ENCODE measurements at regions not wholly inside any gene's neighbourhood (a gene's known extent, or its start where the extent isn't known, plus 50 kb on each side); places are given as distances from the start of the nearest gene placed in this dataset.

- H3K4me1 ChIP-seq, result no peaks in the 10 kb centered on the region
- TF ChIP-seq CTCF (IDR thresholded peaks at IDR 0.05), result no peak
- no peak for DNase-seq (ENCODE audit: low spot score in 2 of 2)
- no peaks in the 10 kb centered on the region for H3K27me3 ChIP-seq
- no peaks in the 10 kb centered on the region for H3K36me3 ChIP-seq
- H3K27ac ChIP-seq, result no peak overlapping the region
- no peaks in the 10 kb centered on the region for H3K9me3 ChIP-seq
- intact Hi-C loops (cut with DNase I), result no loop called here
- H3K4me3 ChIP-seq, result no peak overlapping the region
These were observed 110.8 kb upstream of the IGF1R start for GRCh38 chr15:98537516-98538060.

GRCh38 chr15:98541519-98541918 lies 106.8 kb upstream of the IGF1R start:
- intact Hi-C loops (cut with DNase I), result no loop called here
- H3K4me1 ChIP-seq, result no peaks in the 10 kb centered on the region
- no peak for DNase-seq (ENCODE audit: low spot score in 2 of 2)

GRCh38 chr15:98543237-98543636 lies 105.1 kb upstream of the IGF1R start:
- intact Hi-C loops (cut with DNase I), result no loop called here
- no peak for DNase-seq (ENCODE audit: low spot score in 2 of 2)
- Histone ChIP-seq H3K27me3 (no peaks in the 10 kb centered on the region), H3K36me3 (no peaks in the 10 kb centered on the region), H3K27ac (no peak overlapping the region), H3K4me3 (no peak overlapping the region), H3K4me1 (peaks cover 0 to 4% of the 10 kb centered on the region in 2 donors), H3K9me3 (no peaks in the 10 kb centered on the region)
- TF ChIP-seq CTCF (IDR thresholded peaks at IDR 0.05), result no peak

More at GRCh38 chr15:98541519-98541918, 106.8 kb upstream of the IGF1R start:
- Histone ChIP-seq H3K36me3 (no peaks in the 10 kb centered on the region), H3K9me3 (no peaks in the 10 kb centered on the region), H3K27ac (no peak overlapping the region), H3K4me3 (no peak overlapping the region), H3K27me3 (no peaks in the 10 kb centered on the region)
- TF ChIP-seq CTCF (IDR thresholded peaks at IDR 0.05), result no peak

- Histone ChIP-seq H3K36me3 (no peaks in the 10 kb centered on the region), H3K4me3 (no peak overlapping the region), H3K27ac (no peak overlapping the region), H3K4me1 (peaks cover 0 to 4% of the 10 kb centered on the region in 2 donors), H3K9me3 (no peaks in the 10 kb centered on the region), H3K27me3 (no peaks in the 10 kb centered on the region)
- DNase-seq (ENCODE audit: low spot score in 2 of 2), result no peak
- TF ChIP-seq CTCF (IDR thresholded peaks at IDR 0.05), result no peak
- intact Hi-C loops (cut with DNase I), result loop anchor here (5.0 kb wide), 1 partner anchor 39 kb away; no protein-coding TSS in a partner anchor
These were observed 102.0 kb upstream of the IGF1R start for GRCh38 chr15:98546329-98546728.

GRCh38 chr15:98547275-98547674 lies 101.1 kb upstream of the IGF1R start:
- Histone ChIP-seq H3K4me3 (peak overlapping the region; percentile 57 to 72), H3K36me3 (no peaks in the 10 kb centered on the region), H3K4me1 (peaks cover 0 to 4% of the 10 kb centered on the region in 2 donors), H3K27ac (peak overlapping the region in 1 of 2 donors; percentile 86), H3K27me3 (no peaks in the 10 kb centered on the region), H3K9me3 (no peaks in the 10 kb centered on the region)
- intact Hi-C loops (cut with DNase I), result loop anchor here (5.0 kb wide), 1 partner anchor 40 kb away; no protein-coding TSS in a partner anchor
- TF ChIP-seq CTCF (IDR thresholded peaks at IDR 0.05), result no peak
- DNase-seq (ENCODE audit: low spot score in 2 of 2), result no peak

Data from ascending aorta (tissue), 2 donors.